GM13976 (cell line): ENCODE measurements at regions not wholly inside any gene's neighbourhood (a gene's known extent, or its start where the extent isn't known, plus 50 kb on each side); places are given as distances from the start of the nearest gene placed in this dataset.

Source experiments
- DNase-seq: peaks from one replicate; pipeline ENCODE4 v3.0.0; 2012; ENCODE audit warnings: low spot score
- in situ Hi-C: fragments of 300-500 bp; cut with MboI; formaldehyde crosslinking; loops from one replicate; pipeline ENCODE4 v1.12.0; 2022; ENCODE audit warnings: low sequenced_read_pairs, mixed read lengths, inconsistent platforms; ENCODE audit not compliant: unreplicated experiment
- TF ChIP-seq, protein P1 (sequence below): IDR thresholded peaks from 2 replicates; pipeline ENCODE4 v1.5.1; 2012; ENCODE audit warnings: borderline replicate concordance, mild to moderate bottlenecking; ENCODE audit not compliant: insufficient read depth; ENCODE audit errors: extremely low read depth, missing control alignments, control extremely low read depth

- DNase-seq = no peak
- TF ChIP-seq, protein P1, sequence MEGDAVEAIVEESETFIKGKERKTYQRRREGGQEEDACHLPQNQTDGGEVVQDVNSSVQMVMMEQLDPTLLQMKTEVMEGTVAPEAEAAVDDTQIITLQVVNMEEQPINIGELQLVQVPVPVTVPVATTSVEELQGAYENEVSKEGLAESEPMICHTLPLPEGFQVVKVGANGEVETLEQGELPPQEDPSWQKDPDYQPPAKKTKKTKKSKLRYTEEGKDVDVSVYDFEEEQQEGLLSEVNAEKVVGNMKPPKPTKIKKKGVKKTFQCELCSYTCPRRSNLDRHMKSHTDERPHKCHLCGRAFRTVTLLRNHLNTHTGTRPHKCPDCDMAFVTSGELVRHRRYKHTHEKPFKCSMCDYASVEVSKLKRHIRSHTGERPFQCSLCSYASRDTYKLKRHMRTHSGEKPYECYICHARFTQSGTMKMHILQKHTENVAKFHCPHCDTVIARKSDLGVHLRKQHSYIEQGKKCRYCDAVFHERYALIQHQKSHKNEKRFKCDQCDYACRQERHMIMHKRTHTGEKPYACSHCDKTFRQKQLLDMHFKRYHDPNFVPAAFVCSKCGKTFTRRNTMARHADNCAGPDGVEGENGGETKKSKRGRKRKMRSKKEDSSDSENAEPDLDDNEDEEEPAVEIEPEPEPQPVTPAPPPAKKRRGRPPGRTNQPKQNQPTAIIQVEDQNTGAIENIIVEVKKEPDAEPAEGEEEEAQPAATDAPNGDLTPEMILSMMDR = no peak
- in situ Hi-C loops = no loop called here
Measured at GRCh38 chr13:67859904-67860303, 629.8 kb upstream of the PCDH9 start.

GRCh38 chr13:67857581-67858310 lies 627.6 kb upstream of the PCDH9 start:
- no peak for DNase-seq
- in situ Hi-C loops = no loop called here
- TF ChIP-seq, protein P1 = no peak

DNA sequence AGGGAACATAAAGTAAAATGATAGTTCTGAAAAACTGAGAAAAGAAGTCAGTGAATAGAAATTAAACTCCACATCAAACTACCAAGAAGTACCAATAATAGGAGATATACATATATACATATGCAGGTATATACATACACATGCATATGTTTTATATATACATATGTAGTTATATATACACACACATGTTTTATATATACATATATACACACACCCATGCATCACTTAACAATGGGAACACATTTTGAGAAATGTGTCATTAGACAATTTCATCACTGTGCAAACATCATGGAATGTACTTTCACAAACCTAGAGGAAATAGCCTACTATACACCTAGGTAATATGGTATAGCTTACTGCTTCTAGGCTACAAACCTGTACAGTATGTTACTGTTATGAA lies 626.8 kb upstream of the PCDH9 start:
- in situ Hi-C loops = no loop called here
- TF ChIP-seq, protein P1 = no peak
- no peak for DNase-seq

DNA sequence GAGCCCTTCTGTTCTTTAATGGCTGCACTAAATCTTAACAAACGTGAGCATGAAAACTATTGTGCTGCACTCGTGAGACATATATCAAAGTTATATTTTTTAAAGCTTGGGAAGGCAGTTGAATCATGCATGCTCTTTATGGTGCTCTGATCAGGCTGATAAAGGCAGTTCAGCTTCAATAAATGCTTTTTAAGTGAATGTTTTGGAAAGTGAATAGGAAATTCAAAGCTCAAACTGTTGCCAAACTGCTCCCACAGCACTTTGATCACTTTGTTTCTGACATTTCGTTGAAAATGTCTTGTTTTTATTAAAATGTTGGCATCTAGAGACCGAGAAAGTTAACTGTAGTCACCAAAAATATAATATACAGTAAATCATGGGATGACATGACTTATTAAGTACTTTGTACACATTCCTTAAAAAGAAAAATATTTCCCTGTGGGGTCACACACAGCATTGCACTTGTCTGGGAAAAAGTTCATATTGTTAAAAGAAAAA lies 625.7 kb upstream of the PCDH9 start:
- in situ Hi-C loops = no loop called here
- TF ChIP-seq, protein P1 = no peak
- DNase-seq = no peak

DNA sequence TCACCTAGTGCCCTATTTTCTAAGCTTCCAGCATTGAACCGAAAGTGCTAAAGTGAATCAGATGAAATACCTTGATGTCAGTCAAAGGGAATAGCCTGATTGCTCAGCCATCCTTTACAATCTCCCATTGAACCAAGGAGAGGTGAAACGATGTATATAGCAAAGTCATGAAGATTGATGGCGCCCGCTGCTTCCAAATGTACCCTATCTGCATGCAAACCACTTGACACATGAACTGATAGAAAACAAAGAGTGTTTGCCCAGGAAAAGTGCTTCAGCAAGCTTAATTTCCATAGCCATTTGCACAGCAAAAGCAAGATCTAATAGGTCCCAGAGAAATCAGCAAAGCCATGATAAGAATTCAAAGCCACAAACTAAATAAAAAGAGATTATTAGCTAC lies 624.9 kb upstream of the PCDH9 start:
- DNase-seq = no peak
- in situ Hi-C loops = no loop called here
- TF ChIP-seq, protein P1 = no peak

DNA sequence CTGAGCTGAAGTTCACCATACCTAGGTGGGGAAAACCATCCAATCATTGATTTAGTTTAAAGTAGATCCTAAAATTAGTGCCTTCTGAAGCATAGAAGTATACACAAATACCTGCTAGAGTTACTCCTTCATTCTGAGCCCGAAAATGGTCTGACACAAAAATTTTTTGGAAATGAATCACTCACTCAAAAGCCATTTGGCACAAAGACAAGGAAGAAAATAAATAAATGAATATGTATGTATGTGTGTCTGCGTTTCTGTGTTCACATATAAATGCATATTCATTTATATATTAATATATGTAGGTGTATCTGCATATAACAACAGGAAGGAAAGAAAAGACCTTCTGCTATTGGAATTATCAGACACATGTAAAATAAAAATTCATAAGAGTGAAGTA lies 614.4 kb upstream of the PCDH9 start:
- TF ChIP-seq, protein P1 = no peak
- in situ Hi-C loops = no loop called here
- DNase-seq = no peak

DNA sequence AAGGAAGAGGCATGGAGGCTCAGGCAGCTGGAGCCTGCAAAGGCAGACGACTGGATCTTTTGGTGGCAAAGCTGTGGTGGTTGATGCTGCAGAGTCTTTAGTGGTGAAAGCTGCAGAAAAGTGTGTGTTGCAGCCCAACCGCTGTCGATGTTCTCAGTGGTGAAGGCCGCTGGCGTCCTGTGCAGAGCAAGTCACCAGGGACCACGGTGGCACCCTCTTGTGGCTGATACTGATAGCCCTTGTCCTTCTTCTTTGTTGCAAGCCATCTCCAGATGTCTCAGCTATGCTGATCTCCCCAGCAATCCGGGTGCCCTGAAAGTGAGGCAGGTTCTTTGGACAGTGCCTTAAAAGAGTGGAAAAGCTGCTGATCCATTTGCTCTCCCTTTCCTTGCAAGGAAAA lies 610.9 kb upstream of the PCDH9 start:
- DNase-seq = no peak
- in situ Hi-C loops = no loop called here
- TF ChIP-seq, protein P1 = no peak
